ENCODE measurements at regions not wholly inside any gene's neighbourhood (a gene's known extent, or its start where the extent isn't known, plus 50 kb on each side); places are given as distances from the start of the nearest gene placed in this dataset.

DNA sequence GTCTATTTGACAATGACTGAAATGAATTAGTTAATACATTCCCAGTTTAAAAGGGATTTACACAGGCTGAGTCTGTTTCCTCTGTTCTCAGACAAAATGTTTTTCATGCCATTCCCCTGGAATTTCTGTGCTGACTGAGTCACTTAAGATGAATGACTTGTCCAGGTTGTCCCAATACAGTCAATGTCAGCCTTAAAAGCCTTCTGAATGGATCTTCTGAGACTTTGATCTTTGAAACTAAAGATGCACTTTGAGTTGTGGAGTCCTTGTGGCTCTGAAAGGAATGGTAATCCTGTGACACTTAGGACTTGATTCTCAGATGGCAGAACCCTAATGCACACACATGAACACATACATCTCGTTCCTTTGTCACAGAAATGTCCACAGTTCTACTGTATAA is 622.2 kb upstream of the GRID2 start:
- TF ChIP-seq, protein P1, sequence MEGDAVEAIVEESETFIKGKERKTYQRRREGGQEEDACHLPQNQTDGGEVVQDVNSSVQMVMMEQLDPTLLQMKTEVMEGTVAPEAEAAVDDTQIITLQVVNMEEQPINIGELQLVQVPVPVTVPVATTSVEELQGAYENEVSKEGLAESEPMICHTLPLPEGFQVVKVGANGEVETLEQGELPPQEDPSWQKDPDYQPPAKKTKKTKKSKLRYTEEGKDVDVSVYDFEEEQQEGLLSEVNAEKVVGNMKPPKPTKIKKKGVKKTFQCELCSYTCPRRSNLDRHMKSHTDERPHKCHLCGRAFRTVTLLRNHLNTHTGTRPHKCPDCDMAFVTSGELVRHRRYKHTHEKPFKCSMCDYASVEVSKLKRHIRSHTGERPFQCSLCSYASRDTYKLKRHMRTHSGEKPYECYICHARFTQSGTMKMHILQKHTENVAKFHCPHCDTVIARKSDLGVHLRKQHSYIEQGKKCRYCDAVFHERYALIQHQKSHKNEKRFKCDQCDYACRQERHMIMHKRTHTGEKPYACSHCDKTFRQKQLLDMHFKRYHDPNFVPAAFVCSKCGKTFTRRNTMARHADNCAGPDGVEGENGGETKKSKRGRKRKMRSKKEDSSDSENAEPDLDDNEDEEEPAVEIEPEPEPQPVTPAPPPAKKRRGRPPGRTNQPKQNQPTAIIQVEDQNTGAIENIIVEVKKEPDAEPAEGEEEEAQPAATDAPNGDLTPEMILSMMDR (IDR thresholded peaks at IDR 0.05; ENCODE audit: borderline replicate concordance, extremely low read depth, low read length, poor library complexity, severe bottlenecking): no peak
- TF ChIP-seq EZH2 (IDR thresholded peaks at IDR 0.05; ENCODE audit: borderline replicate concordance, low read depth, low read length, severe bottlenecking): no peak
